Breast epithelium (tissue), 3 donors: ENCODE measurements at regions not wholly inside any gene's neighbourhood (a gene's known extent, or its start where the extent isn't known, plus 50 kb on each side); places are given as distances from the start of the nearest gene placed in this dataset.

Source experiments
- POLR2A ChIP-seq: fragments of 450-650 bp; IDR thresholded peaks from one replicate; pipeline ENCODE4 v1.6.1; 2016; ENCODE audit warnings: antibody characterized with exemption, mild to moderate bottlenecking, moderate library complexity
- POLR2AphosphoS5 ChIP-seq, 3 donors: sonication (generic); formaldehyde crosslinking; IDR thresholded peaks; one replicate each; pipeline ENCODE4 v1.6.1; 2017; ENCODE audit warnings: antibody characterized with exemption in 3 of 3
- TF ChIP-seq, protein P1 (sequence below), 3 donors: fragments of 450-650 bp; IDR thresholded peaks; one replicate each; pipeline ENCODE4 v1.5.1; 2016 to 2017; ENCODE audit warnings: antibody characterized with exemption in 3 of 3, mild to moderate bottlenecking in 3 of 3, moderate library complexity in 3 of 3

DNA sequence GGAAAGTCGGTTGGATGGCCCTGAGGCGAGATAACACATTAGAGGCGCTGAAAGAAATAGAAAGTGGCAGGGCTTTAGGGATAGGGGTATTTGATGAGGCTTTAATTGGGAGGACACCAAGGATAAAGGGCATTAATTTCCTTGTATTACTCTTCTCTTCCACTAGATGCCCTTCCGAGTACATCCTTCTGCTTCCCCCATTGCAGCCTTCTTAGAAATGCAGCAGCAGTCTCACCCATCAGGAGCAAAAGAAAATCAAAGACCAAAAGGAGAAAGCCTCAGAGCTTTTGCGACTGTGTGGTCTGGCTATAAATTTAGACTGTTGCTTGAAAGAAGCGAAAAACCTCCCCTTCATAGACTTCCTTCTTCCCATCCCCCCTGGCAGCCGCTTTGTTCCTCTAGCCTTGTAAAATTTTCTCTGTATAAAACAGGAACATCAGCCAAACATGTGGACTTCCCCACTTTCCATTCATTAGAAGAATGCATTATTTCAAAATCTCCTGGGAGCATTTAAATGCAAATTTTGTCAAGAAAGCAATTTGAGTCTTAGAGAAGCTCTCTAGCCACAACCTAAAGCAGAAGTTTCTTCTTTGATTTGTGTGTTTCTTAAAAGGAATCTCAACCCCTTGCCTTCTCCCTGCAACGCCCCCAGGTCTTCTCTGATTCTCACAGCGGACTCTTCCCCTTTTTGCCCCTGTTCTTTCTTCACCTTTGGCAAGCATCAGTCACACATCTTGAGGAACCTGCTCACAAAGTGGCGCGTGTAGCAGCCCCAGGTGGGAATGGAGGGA is 76.6 kb downstream of the NDUFS5 start:
- TF ChIP-seq POLR2AphosphoS5 (IDR thresholded peaks at IDR 0.05) (peak in 1 of 3 donors; percentile 32), POLR2A (no peak)
- TF ChIP-seq, protein P1, sequence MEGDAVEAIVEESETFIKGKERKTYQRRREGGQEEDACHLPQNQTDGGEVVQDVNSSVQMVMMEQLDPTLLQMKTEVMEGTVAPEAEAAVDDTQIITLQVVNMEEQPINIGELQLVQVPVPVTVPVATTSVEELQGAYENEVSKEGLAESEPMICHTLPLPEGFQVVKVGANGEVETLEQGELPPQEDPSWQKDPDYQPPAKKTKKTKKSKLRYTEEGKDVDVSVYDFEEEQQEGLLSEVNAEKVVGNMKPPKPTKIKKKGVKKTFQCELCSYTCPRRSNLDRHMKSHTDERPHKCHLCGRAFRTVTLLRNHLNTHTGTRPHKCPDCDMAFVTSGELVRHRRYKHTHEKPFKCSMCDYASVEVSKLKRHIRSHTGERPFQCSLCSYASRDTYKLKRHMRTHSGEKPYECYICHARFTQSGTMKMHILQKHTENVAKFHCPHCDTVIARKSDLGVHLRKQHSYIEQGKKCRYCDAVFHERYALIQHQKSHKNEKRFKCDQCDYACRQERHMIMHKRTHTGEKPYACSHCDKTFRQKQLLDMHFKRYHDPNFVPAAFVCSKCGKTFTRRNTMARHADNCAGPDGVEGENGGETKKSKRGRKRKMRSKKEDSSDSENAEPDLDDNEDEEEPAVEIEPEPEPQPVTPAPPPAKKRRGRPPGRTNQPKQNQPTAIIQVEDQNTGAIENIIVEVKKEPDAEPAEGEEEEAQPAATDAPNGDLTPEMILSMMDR (IDR thresholded peaks at IDR 0.05), result peak; percentile 87 to 96 (median 91)
